ENCODE measurements at regions not wholly inside any gene's neighbourhood (a gene's known extent, or its start where the extent isn't known, plus 50 kb on each side); places are given as distances from the start of the nearest gene placed in this dataset.
A peak's percentile ranks its signal among the peaks of the same experiment; 100 is the strongest.

DNA sequence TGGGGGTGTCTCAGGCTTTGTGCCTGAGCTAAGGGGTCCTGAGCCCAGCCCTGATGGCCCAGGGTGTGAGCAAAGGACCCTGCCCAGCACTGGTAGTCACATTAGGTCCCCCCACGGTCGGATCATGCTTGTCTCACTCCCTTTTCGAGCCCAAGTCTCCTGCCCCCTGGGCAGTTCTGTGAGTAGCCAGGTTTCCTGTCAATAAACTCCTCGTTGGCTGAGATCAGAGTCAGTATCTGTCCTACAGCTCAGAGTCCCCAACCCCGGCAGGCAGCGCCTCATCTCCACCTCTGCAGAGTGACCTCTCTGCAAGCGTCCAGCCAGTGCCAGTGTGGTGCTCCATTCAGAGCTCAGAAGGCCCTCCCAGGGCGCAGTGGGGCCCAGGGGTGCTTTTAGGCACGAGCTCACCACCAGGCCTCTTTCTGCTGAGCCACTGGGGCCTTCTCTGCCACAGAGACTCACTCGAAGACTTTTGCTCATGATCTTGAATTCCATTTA is 93.7 kb upstream of the PMEPA1 start:
- ChIA-PET CTCF (ENCODE audit: partially characterized antibody) (interaction anchor here (0.5 to 1.3 kb wide), 4 partner anchors 10 to 366 kb away, joined by 3 to 4 read pairs (median 4); no protein-coding TSS in a partner anchor), POLR2A (ENCODE audit: partially characterized antibody) (interaction anchor here (0.7 kb wide), 1 partner anchor 12 kb away, joined by 3 read pairs; no protein-coding TSS in a partner anchor)
- Histone ChIP-seq H3K4me1 (replicated peaks in 1 of 4; ENCODE audit: control insufficient read depth in 3 of 4, insufficient read depth in 4 of 4, low read length in 3 of 4) (peaks cover 0 to 2% (median 0%) of the 10 kb centered on the region in 4 experiments; a peak in 4 of 7 replicates), H3K79me1 (ENCODE audit: low read depth, low read length) (no peaks in the 10 kb centered on the region), H4K20me1 (replicated peaks in 1 of 2; ENCODE audit: control insufficient read depth in 1 of 2, insufficient read depth in 2 of 2, low read length in 2 of 2) (no peaks in the 10 kb centered on the region), H4K5ac (ENCODE audit: insufficient read length, low read depth, low read length) (no peak overlapping the region), H3K36me3 (ENCODE audit: control insufficient read depth in 2 of 4, insufficient read depth in 4 of 4, low read length in 3 of 4) (no peaks in the 10 kb centered on the region), H2BK15ac (ENCODE audit: low read length) (no peak overlapping the region), H3K14ac (ENCODE audit: insufficient read length) (no peak overlapping the region), H3K4me2 (ENCODE audit: insufficient read depth in 1 of 2, low read depth in 2 of 2, low read length in 2 of 2) (no peak overlapping the region), H4K91ac (replicated peaks; ENCODE audit: insufficient read length, low read length) (no peak overlapping the region), H3K23me2 (ENCODE audit: low read depth, low read length) (no peaks in the 10 kb centered on the region), H2BK5ac (ENCODE audit: low read depth, low read length) (no peak overlapping the region), H2AFZ (ENCODE audit: low read length) (no peak overlapping the region), H3K27me3 (replicated peaks in 1 of 4; ENCODE audit: control insufficient read depth in 3 of 4, extremely low read depth in 1 of 4, insufficient read depth in 3 of 4, low read length in 3 of 4) (no peaks in the 10 kb centered on the region), H3K79me2 (ENCODE audit: control insufficient read depth in 1 of 2, insufficient read depth in 2 of 2, low read length in 2 of 2) (no peaks in the 10 kb centered on the region), H2AK5ac (ENCODE audit: low read depth, low read length) (no peak overlapping the region), H2BK20ac (ENCODE audit: low read length) (no peak overlapping the region), H3K4ac (replicated peaks; ENCODE audit: insufficient read length, low read depth, low read length) (no peak overlapping the region), H3K9me3 (ENCODE audit: insufficient read depth in 2 of 2, low read depth in 1 of 2, low read length in 1 of 2) (no peaks in the 10 kb centered on the region), H3K4me3 (ENCODE audit: extremely low read depth in 1 of 4, insufficient read depth in 2 of 4, low read depth in 3 of 4, low read length in 4 of 4) (no peak overlapping the region), H3K23ac (ENCODE audit: insufficient read length) (no peak overlapping the region), H2BK120ac (replicated peaks; ENCODE audit: low read depth, low read length) (no peak overlapping the region), H2BK12ac (ENCODE audit: low read depth, low read length) (no peak overlapping the region), H3K18ac (ENCODE audit: extremely low read depth, low read length) (no peak overlapping the region), H4K8ac (ENCODE audit: extremely low read depth, insufficient read depth, low read length) (peak overlapping the region; percentile 53; the same call in 1 of the 2 replicates), H3K56ac (replicated peaks; ENCODE audit: insufficient read length, low read depth, low read length) (no peak overlapping the region), H3K27ac (ENCODE audit: low read depth, low read length) (no peak overlapping the region), H3K9ac (replicated peaks in 1 of 4; ENCODE audit: extremely low read depth in 1 of 4, low read depth in 3 of 4, low read length in 3 of 4) (no peak overlapping the region)
- 82% methylated on average over 10 of the region's 10 CpGs; no CpG with 5 or more reads in 1 of the 2 experiments for WGBS, 2 experiments (ENCODE audit: extremely low coverage in 1 of 2, insufficient coverage in 1 of 2, insufficient read length in 1 of 2, insufficient replicate concordance in 2 of 2, low coverage in 1 of 2, low lambda C conversion rate in 2 of 2, missing lambda C conversion rate in 1 of 2)
- no peak for DNase-seq (ENCODE audit: low read depth in 1 of 2, low spot score in 2 of 2)
- no peak for FAIRE-seq
- TF ChIP-seq EGR1 (IDR thresholded peaks at IDR 0.05; ENCODE audit: borderline replicate concordance, low read depth, low read length) (no peak), CHD2 (IDR thresholded peaks at IDR 0.05; ENCODE audit: low read length) (no peak), JUND (IDR thresholded peaks at IDR 0.05; ENCODE audit: low read length) (no peak), SP4 (IDR thresholded peaks at IDR 0.05; ENCODE audit: low read length) (no peak)

All from H1 (cell line).